ENCODE measurements at regions not wholly inside any gene's neighbourhood (a gene's known extent, or its start where the extent isn't known, plus 50 kb on each side); places are given as distances from the start of the nearest gene placed in this dataset.

DNA sequence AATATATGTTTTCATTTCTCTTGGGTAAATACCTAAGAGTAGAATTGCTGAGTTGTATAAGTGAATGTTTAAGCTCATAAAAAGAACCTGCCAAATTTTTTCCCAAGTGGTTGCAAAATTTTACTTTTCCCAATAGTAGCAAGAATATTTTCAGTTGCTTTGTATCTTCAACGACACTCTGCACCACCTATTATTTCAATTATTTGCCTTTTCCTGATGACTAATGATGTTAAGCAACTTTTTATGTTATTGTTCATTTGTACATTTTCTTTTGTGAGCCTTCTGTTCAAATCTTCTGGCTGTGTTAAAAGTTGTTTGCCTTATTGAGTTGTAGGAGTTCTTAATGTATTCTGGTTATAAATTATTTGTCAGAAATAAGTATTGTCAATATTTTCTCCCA is 299.1 kb upstream of the NRIP1 start:
- TF ChIP-seq, protein P1, sequence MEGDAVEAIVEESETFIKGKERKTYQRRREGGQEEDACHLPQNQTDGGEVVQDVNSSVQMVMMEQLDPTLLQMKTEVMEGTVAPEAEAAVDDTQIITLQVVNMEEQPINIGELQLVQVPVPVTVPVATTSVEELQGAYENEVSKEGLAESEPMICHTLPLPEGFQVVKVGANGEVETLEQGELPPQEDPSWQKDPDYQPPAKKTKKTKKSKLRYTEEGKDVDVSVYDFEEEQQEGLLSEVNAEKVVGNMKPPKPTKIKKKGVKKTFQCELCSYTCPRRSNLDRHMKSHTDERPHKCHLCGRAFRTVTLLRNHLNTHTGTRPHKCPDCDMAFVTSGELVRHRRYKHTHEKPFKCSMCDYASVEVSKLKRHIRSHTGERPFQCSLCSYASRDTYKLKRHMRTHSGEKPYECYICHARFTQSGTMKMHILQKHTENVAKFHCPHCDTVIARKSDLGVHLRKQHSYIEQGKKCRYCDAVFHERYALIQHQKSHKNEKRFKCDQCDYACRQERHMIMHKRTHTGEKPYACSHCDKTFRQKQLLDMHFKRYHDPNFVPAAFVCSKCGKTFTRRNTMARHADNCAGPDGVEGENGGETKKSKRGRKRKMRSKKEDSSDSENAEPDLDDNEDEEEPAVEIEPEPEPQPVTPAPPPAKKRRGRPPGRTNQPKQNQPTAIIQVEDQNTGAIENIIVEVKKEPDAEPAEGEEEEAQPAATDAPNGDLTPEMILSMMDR (IDR thresholded peaks at IDR 0.05): no peak
- no peak for TF ChIP-seq ZFX (IDR thresholded peaks at IDR 0.05; ENCODE audit: borderline replicate concordance)
